Upper lobe of left lung (tissue), 4 donors: ENCODE measurements at regions not wholly inside any gene's neighbourhood (a gene's known extent, or its start where the extent isn't known, plus 50 kb on each side); places are given as distances from the start of the nearest gene placed in this dataset.

Experiments
- CTCF ChIP-seq, 6 experiments: fragments of 450-650 bp in 4 of 6; fragments of 200-600 bp in 2 of 6; sonication (generic) in 2 of 6; IDR thresholded peaks; one replicate each; pipeline ENCODE4 v1.5.1; 2016 to 2019; ENCODE audit warnings: antibody characterized with exemption in 6 of 6
- POLR2AphosphoS5 ChIP-seq, 2 donors: sonication (generic); formaldehyde crosslinking; IDR thresholded peaks; one replicate each; pipeline ENCODE4 v1.5.1; 2017; ENCODE audit warnings: antibody characterized with exemption in 2 of 2

DNA sequence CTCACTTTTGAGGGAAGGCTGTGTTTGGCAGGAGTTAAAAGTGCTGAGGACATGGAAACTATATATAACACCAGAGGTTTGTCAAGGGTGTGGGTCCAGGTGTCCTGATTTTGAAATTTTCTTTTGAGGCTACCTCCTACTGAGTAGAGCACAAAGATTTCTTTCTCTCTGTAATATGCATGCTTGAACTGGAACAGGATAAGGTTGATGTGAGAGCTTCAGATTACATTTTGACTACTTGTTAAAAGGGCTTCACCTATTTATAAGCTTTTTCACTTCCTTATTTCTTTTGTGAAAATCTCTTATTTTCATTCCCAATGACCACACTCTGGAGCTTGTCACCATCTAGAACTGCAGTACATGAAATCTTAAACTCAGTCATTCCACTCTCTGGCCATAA, 59.8 kb upstream of the PLA2G4A start:
- no peak for TF ChIP-seq POLR2AphosphoS5 (IDR thresholded peaks at IDR 0.05)
- no peak for TF ChIP-seq CTCF (IDR thresholded peaks at IDR 0.05)
